NCI-H2029 treated with DMSO at 0.1 percent for 48 hours (cell line): ENCODE measurements at regions not wholly inside any gene's neighbourhood (a gene's known extent, or its start where the extent isn't known, plus 50 kb on each side); places are given as distances from the start of the nearest gene placed in this dataset.
"Not testable (repeated sequence)": the region's sequence is repeated elsewhere in the genome, so short reads cannot be mapped to it uniquely, and the experiment has no call there.

Experiments
- DNase-seq: peaks from one replicate; lab custom pipeline; 2025; lab: John Stamatoyannopoulos, UW

GRCh38 chr2:184004289-184004947 lies 593.9 kb upstream of the ZNF804A start:
- DNase-seq: no peak

- DNase-seq: no peak
Observed at GRCh38 chr2:184004948-184005672, 593.2 kb upstream of the ZNF804A start.

GRCh38 chr2:184006998-184007397 lies 591.3 kb upstream of the ZNF804A start:
- peak; percentile 54 for DNase-seq

GRCh38 chr2:184026961-184027360 lies 571.4 kb upstream of the ZNF804A start:
- DNase-seq: no peak

- DNase-seq: no peak
Observed at GRCh38 chr2:184030245-184030644, 568.1 kb upstream of the ZNF804A start.

- no peak for DNase-seq
Observed at GRCh38 chr2:184030989-184031388, 567.3 kb upstream of the ZNF804A start.

GRCh38 chr2:184031402-184032147 lies 566.8 kb upstream of the ZNF804A start:
- no peak for DNase-seq

- DNase-seq: no peak
Observed at GRCh38 chr2:184032983-184033382, 565.3 kb upstream of the ZNF804A start.

- DNase-seq: no peak
Observed at GRCh38 chr2:184037273-184037672, 561.1 kb upstream of the ZNF804A start.

GRCh38 chr2:184039493-184039892 lies 558.8 kb upstream of the ZNF804A start:
- DNase-seq: no peak

GRCh38 chr2:184040230-184040629 lies 558.1 kb upstream of the ZNF804A start:
- DNase-seq: no peak

GRCh38 chr2:184041077-184041476 lies 557.3 kb upstream of the ZNF804A start:
- no peak for DNase-seq

GRCh38 chr2:184041777-184042176 lies 556.6 kb upstream of the ZNF804A start:
- no peak for DNase-seq

GRCh38 chr2:184047536-184047935 lies 550.8 kb upstream of the ZNF804A start:
- DNase-seq: no peak

- DNase-seq: no peak
Observed at GRCh38 chr2:184049566-184049965, 548.8 kb upstream of the ZNF804A start.

GRCh38 chr2:184053326-184053725 lies 545.0 kb upstream of the ZNF804A start:
- DNase-seq: peak; percentile 88

GRCh38 chr2:184054419-184054818 lies 543.9 kb upstream of the ZNF804A start:
- DNase-seq: not testable (repeated sequence)

GRCh38 chr2:184057910-184058309 lies 540.4 kb upstream of the ZNF804A start:
- DNase-seq: no peak

GRCh38 chr2:184060268-184060667 lies 538.1 kb upstream of the ZNF804A start:
- not testable (repeated sequence) for DNase-seq

- no peak for DNase-seq
Observed at GRCh38 chr2:184067502-184067901, 530.8 kb upstream of the ZNF804A start.

GRCh38 chr2:184072470-184072869 lies 525.9 kb upstream of the ZNF804A start:
- DNase-seq: no peak

GRCh38 chr2:184078496-184078895 lies 519.8 kb upstream of the ZNF804A start:
- DNase-seq: no peak

- DNase-seq: no peak
Observed at GRCh38 chr2:184091456-184091855, 506.9 kb upstream of the ZNF804A start.
